GM04504 (cell line): ENCODE measurements at regions not wholly inside any gene's neighbourhood (a gene's known extent, or its start where the extent isn't known, plus 50 kb on each side); places are given as distances from the start of the nearest gene placed in this dataset.
A peak's percentile ranks its signal among the peaks of the same experiment; 100 is the strongest.

Experiments used
- DNase-seq: peaks from one replicate; pipeline ENCODE4 v3.0.0-alpha.2; 2012; ENCODE audit warnings: low read depth

DNA sequence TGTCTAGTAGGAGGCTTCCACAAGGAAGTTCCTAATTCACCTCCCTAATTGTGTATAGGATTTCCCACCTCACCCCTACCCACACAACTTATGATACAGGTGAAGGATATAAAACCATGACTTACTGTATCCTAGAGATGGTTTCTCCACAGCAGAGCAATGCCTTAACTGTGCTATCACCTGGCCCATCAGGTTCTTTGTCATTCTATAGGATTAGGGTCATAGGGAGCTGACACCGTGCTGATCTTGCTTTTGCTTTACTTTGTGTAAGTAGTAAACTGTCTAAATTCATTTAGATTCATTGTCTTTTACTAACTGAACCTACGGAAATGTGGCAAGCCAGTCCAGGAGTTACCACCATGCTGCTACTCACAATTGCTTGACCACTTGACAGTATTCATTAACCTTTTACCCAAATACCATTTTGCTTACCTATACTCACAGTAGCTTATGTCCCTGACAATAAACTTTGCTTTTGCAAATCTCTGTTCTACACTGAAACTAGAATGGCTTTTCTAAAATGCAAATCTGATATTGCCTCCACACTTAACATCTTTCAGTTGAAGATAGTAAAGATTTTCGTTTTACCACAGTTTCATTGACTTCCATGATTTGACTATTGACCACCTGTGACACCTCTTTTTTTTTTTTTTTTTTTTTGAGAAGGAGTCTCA, 147.6 kb downstream of the IFI44 start:
- DNase-seq, result no peak

DNA sequence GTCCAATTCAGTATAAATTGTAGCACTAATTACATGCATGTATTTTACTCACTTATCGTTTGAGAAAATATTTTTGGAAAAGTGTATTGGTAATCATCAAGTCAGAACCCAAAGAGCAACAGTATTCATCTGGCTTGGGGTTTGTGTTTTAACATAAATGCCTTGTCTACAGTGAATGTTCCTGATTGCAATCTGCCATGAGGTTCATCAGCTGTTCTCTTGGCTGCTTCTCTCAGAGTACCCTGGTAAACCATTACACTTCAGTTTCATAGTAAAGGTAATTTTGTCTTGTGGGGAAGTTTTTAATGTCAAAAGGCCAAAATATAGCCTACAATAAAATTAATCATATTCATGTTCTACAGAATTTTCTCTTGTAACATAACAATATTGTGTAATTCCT, 150.3 kb downstream of the IFI44 start:
- no peak for DNase-seq

DNA sequence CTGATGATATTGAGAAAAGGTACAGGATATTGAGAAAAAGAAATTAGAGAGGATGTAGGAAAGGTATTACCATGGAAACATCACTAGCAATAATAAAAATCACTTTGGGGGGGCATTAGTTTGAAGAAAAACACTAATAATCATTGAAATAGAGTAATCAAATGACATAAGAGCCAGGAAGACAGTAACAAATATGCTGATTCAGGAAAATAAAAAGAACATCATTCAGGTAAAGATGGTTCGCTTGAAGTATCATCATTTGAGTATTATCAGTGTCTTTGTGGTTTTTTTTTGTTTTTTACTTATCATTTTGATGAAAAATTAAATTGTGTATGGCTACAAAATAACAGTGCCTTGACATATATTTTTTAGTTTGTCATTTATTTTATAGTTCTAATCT, 164.5 kb downstream of the IFI44 start:
- DNase-seq, result no peak

DNA sequence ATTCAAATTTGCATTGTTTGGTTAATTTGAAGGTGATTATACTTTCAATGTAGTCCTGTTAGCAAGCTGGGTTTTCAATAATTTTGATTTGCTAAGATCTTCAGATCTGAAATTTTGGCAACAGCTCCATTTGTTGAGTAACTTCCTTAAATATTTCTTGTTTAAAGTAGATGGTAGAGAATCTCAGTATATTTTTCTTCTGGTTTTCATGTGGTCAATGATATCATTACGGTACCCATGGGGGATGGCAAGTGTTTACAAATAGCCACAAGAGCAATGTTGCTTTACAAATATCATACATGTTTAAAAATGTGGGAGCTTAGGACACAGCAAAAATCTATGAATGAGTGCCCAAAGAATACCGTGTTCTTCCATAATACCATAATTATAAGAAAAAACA, 175.9 kb downstream of the IFI44 start:
- no peak for DNase-seq

DNA sequence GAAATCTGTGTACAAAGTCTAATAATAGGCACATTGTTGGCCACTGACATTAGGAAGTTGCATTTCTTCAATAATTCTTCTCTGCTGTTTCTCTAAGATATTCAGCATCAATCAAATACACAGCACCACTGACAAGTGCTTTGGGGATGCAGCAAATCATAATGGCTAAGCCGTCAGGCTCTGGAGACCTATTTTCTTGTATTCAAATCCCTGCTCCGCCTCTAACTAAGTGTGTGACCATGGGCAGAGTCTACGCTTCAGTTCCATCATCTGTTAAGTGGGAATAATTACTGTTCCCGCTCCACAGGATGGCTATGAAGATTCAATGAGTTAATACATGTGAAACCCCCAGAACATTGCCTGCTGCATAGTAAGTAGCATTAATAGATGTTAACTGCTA, 176.9 kb downstream of the ADGRL4 start:
- no peak for DNase-seq

DNA sequence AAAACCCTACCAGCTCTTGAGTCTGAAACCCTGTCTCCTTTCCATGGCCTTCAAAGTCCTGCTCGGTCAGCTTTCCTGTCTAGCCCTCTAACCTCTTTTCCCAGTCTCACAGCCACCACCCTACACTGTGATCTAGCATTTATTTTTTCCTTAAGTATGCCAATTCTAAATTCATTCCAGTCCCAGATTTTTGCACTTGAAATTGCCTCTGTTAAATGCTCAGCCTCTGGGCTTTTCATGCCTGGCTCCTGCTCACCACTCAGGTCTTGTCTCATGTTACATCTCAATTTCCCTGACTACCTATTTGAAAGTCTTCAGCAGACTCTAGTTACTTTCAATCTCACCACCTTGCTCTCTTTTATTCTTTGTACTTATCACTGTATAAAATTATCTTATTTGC, 176.2 kb downstream of the ADGRL4 start:
- DNase-seq, result no peak

DNA sequence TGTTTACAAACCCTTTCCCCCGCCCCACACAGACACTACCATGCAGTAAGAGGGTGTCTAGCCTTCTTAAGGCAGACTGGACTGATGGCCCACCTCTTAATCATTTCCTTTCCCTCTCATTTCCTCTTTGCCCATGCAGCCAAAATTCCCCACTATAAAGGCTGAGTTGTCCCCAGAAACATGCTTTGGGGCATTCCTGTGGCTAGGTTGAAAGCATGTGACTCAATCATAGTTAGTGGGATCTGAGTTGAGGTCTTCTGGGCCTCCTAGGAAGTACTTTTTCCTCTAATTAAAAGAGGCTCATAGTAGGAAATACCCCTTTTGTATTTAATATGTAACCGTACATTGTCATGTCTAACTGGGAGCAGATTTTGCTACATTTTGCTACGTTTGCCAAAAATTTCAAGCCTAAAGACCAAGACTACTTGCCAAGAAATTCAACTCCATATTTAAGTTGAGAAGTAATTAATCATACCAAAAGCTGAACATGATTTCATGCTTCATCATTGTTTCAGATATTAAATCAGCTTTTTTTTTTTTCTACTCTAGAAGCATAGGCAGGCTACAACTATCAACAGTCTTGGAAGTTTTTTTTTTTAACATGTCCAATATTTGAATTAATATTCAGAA, 174.7 kb downstream of the ADGRL4 start:
- DNase-seq, result peak; percentile 80

DNA sequence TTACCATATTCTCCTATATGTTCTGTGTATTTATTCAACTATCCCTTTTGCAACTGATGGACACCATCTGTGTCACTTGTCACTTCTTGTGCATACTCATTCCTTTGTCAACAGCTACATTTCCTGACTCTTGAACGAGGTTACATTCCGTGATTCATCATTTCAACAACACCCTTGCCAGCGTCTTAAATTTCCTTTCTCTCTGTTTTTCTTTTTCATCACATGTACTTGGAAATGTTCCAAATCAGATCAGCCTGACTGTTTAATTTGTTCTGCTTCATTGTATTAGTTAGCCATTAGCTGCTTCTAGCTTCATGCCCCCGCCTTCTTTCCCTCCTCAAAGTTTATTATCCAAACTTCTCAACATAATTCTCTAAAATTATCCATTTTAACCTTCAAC, 173.0 kb downstream of the ADGRL4 start:
- DNase-seq, result peak; percentile 43

DNA sequence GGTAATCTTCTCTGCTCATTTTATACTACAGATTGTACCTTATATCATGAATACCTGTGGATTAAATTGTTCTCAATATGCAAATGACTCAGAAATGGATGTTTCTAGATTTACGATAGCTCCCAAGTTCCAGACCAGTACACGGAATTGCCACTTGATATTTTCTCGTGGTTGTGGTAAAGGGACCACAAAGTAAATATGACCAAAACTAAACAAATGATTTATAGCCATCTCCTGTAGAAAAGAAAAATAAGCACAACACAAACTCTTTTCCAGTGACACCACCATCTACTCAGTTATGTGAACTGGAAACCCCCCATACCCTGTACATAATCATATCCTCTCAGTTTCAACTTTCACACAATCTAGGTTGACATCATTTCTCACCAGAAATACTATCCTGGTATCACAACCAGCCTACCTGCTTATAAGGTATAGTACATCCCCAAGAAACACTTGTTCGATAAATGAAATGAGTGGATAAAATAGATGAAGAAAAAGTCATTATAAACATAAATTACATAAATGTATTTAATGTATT, 172.3 kb downstream of the ADGRL4 start:
- DNase-seq, result no peak

DNA sequence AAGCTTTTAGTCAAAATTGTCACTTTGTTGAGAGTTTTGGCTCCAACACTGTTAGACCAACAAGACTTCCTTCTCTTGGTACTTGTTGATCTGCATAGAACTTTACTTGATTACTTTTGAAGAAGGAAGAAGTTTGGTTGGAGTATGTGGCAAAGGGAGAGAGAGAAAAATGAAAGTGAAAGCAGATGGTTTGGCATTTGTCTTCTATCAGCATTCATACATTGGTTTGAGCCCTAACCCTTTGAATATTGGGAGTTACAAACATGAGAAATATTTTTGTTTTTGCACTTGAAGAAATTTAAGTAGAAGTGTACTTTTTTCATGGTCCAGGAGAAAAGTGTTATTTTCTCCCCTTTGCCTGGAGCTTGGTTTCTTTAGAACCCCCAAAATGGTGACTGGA, 169.8 kb downstream of the ADGRL4 start:
- no peak for DNase-seq

DNA sequence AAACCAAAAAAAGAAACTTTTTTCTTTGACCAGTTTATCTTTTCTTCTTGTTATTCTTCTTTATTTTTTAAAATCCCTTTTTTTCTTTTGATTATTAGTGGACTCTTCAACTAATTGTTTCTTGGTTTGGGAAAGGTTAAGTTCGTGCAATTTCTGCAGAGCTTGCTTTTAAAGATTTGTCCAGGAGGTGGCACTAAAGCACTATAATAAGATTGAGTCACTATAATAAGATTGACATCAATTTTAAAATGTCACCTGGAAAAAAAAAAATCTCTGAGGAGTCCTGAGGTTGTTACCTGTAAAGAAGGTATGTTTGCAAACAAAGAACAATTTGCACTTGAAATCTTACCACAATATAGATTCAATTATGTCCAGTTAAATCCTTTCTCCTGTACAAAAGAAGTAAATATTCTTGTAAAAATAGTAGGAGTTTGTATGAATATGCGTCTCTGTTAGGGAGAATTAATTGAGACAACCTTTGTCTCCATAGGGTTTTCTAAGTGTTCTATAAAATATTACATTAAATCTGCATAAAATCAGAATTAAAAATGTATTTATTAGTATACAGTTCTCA, 166.7 kb downstream of the ADGRL4 start:
- DNase-seq, result no peak
